ENCODE measurements at regions not wholly inside any gene's neighbourhood (a gene's known extent, or its start where the extent isn't known, plus 50 kb on each side); places are given as distances from the start of the nearest gene placed in this dataset.

DNA sequence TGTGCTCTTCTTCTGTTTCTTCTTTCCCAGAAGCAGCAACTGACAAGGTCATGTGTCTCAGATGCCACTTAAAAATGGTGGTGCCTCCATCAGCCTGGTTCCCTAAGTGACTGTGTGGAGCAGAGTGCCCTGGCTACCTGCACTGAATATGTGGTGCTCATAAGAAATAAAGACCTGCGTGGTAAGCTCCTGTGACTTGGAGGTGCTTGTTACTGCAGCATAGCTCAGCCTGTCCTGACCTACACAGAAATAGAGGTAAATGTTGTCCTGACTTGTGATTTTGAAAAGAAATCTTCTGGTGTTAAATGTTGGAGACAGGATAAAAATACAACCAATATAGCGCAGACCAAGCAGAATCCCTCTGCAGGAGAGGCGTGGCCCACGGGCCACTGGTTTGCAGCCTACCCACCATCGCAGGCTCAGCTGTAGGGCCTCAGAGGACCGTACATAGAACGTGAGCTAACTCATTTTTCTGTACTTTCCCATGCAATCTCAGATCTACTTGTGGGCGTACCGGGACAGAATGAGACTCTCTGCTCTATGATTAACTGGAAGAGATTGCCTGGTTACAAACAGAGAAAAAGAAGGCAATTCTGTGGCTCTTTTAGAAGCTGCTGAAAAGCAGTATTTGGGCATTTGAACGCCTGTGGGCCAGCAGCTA lies 79.4 kb upstream of the UNC5A start:
- no peaks in the 10 kb centered on the region for H3K9me3 ChIP-seq
- H3K4me1 ChIP-seq: no peaks in the 10 kb centered on the region
- no peak for TF ChIP-seq CTCF (IDR thresholded peaks at IDR 0.05)
- no peak overlapping the region for H3K27ac ChIP-seq
- peaks cover 3% of the 10 kb centered on the region for H3K27me3 ChIP-seq
- DNase-seq (ENCODE audit: low spot score in 2 of 2): no peak
- intact Hi-C loops (cut with DNase I): no loop called here
- no peak overlapping the region for H3K4me3 ChIP-seq
- H3K36me3 ChIP-seq: no peaks in the 10 kb centered on the region

DNA sequence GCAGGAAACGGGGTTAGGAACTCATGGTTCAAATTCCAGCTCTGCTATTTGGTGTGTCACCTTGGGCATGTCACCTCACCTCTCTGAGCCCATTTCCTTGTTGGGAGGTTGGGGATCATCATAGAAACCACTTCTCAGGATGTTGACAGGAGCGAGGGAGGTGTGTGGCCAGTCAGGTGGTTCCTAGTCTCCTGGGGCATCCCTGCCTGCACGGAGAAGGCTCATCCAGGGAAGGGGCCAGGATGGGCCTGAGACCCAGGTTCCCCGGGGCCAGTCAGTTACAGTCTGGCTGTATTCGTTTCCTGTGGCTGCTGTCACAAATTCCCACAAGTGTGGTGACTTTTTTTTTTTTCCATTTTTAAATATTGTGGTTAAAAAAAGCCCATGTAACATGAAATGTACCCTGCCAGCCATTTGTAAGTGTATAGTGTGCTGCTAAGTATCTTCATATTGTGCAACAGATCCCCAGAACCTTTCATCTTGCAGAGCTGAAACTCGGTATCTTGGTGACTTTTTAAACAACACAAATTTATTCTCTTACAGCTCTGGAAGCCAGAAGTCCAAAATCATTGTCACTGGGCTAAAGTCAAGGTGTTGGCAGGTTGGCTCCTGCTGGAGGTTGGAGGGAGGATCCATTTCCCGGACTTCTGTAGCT lies 78.7 kb upstream of the UNC5A start:
- no peak for TF ChIP-seq CTCF (IDR thresholded peaks at IDR 0.05)
- intact Hi-C loops (cut with DNase I): no loop called here
- no peak overlapping the region for H3K4me3 ChIP-seq
- peaks cover 3% of the 10 kb centered on the region for H3K27me3 ChIP-seq
- DNase-seq (ENCODE audit: low spot score in 2 of 2): no peak
- H3K9me3 ChIP-seq: no peaks in the 10 kb centered on the region
- no peaks in the 10 kb centered on the region for H3K4me1 ChIP-seq
- no peaks in the 10 kb centered on the region for H3K36me3 ChIP-seq
- no peak overlapping the region for H3K27ac ChIP-seq

DNA sequence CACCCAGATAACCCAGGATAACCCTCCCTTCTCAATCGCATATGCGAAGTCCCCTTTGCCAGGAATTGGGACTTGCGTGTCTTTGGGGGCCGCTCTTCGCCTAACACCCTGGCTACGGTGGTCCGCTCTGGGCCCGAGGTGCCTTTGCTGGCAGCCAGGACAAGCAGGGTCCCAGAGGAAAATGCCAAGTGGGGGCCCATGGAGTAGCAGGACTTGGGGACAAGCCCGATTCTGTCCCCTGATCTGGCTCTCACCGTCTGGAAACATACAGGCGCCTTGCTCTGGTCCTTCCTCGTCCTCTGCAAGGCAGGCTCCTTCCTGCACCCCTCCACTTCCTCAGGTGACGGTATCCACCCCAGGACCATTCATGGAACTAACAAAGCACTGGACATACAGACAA lies 78.1 kb upstream of the UNC5A start:
- Histone ChIP-seq H3K9me3 (no peaks in the 10 kb centered on the region), H3K4me1 (no peaks in the 10 kb centered on the region), H3K36me3 (no peaks in the 10 kb centered on the region), H3K4me3 (no peak overlapping the region), H3K27ac (no peak overlapping the region), H3K27me3 (peaks cover 3% of the 10 kb centered on the region)
- no peak for DNase-seq (ENCODE audit: low spot score in 2 of 2)
- intact Hi-C loops (cut with DNase I): no loop called here
- TF ChIP-seq CTCF (IDR thresholded peaks at IDR 0.05): no peak

DNA sequence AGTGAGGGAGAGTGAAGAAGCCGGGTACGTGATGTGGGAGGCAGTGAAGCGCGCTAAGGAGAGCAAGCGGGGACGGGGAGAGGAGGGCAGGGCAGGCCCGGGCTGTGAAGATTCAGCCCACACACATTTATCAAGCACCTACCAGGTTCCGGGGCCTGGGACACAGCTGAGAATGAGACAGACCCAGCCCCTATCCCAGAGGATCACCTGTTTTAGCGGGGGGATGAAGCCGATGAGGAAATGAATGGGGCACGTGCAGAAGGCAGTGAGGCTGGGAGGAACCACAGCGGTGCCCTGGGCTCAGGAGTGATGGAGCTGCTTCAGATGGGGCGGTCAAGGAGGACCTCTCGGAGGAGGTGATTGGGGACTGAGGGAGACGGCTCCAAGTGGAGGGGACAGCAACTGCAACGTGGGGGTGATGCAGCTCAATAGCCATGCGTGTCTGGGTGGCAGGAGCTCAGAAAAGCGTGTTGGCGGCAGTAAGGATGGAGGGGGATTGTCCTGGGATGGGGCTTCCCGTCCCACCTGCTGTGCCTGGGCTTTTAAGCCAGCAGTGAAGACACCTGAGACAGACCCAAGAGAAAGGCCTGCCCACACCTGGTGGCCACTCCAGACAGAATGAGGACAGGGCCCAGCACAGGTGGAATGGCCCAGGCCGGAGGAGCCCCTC lies 77.5 kb upstream of the UNC5A start:
- no peaks in the 10 kb centered on the region for H3K36me3 ChIP-seq
- DNase-seq (ENCODE audit: low spot score in 2 of 2): no peak
- TF ChIP-seq CTCF (IDR thresholded peaks at IDR 0.05): no peak
- no peaks in the 10 kb centered on the region for H3K9me3 ChIP-seq
- peaks cover 3% of the 10 kb centered on the region for H3K27me3 ChIP-seq
- intact Hi-C loops (cut with DNase I): no loop called here
- no peak overlapping the region for H3K4me3 ChIP-seq
- no peak overlapping the region for H3K27ac ChIP-seq
- H3K4me1 ChIP-seq: no peaks in the 10 kb centered on the region

GRCh38 chr5:176733406-176734262 lies 76.7 kb upstream of the UNC5A start:
- intact Hi-C loops (cut with DNase I): no loop called here
- DNase-seq (ENCODE audit: low spot score in 2 of 2): peak in 1 of 2 donors; percentile 56
- Histone ChIP-seq H3K27me3 (peaks cover 3% of the 10 kb centered on the region), H3K4me3 (no peak overlapping the region), H3K36me3 (no peaks in the 10 kb centered on the region), H3K27ac (no peak overlapping the region), H3K4me1 (no peaks in the 10 kb centered on the region), H3K9me3 (no peaks in the 10 kb centered on the region)
- no peak for TF ChIP-seq CTCF (IDR thresholded peaks at IDR 0.05)
